BLaER1 (cell line): ENCODE measurements at regions not wholly inside any gene's neighbourhood (a gene's known extent, or its start where the extent isn't known, plus 50 kb on each side); places are given as distances from the start of the nearest gene placed in this dataset.
"Not testable (repeated sequence)": the region's sequence is repeated elsewhere in the genome, so short reads cannot be mapped to it uniquely, and the experiment has no call there.

Experiments used
- H3K27ac ChIP-seq: shearing (Covaris generic); formaldehyde crosslinking; 2 replicates; pipeline ENCODE4 v1.8.1; 2022
- H3K27me3 ChIP-seq: shearing (Covaris generic); formaldehyde crosslinking; 2 replicates; pipeline ENCODE4 v1.8.1; 2022
- H3K36me3 ChIP-seq: shearing (Covaris generic); formaldehyde crosslinking; 2 replicates; pipeline ENCODE4 v1.8.1; 2022
- H3K4me1 ChIP-seq: shearing (Covaris generic); formaldehyde crosslinking; 2 replicates; pipeline ENCODE4 v1.8.1; 2022
- H3K4me2 ChIP-seq: shearing (Covaris generic); formaldehyde crosslinking; 2 replicates; pipeline ENCODE4 v1.8.1; 2022
- H3K4me3 ChIP-seq: shearing (Covaris generic); formaldehyde crosslinking; 2 replicates; pipeline ENCODE4 v1.8.1; 2022
- H3K9ac ChIP-seq: shearing (Covaris generic); formaldehyde crosslinking; 2 replicates; pipeline ENCODE4 v1.8.1; 2022
- H3K9me3 ChIP-seq: shearing (Covaris generic); formaldehyde crosslinking; 2 replicates; pipeline ENCODE4 v1.8.1; 2022
- H4K20me1 ChIP-seq: shearing (Covaris generic); formaldehyde crosslinking; 2 replicates; pipeline ENCODE4 v1.8.1; 2022
- Cebpa-rat ChIP-seq: shearing (Covaris generic); IDR thresholded peaks from 2 replicates; pipeline ENCODE4 v1.8.1; 2022

- no peaks in the 10 kb centered on the region for H4K20me1 ChIP-seq
- H3K4me1 ChIP-seq: no peaks in the 10 kb centered on the region
- no peak overlapping the region for H3K4me3 ChIP-seq
- no peaks in the 10 kb centered on the region for H3K9me3 ChIP-seq
- no peaks in the 10 kb centered on the region for H3K36me3 ChIP-seq
- H3K9ac ChIP-seq: no peak overlapping the region
- no peak overlapping the region for H3K27ac ChIP-seq
- no peak for TF ChIP-seq Cebpa-rat
- no peak overlapping the region for H3K4me2 ChIP-seq
- H3K27me3 ChIP-seq: no peaks in the 10 kb centered on the region
These were observed 193.1 kb downstream of the OTOL1 start for GRCh38 chr3:161689584-161690298.

DNA sequence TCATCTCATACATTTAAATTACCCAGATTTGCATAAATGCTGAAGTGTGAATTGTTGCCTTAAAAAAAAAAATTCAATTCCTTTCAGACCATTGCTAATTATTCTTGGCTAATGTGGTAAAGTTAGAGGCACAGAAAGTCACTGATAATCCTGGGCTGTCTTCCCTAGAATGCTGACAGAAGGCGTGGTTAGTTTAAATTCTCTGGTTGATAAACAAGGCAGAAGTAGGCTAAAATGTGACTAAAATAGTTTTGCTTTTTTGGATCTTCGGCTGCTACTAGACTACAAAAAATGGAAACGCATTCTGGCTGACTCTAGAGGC is 193.7 kb downstream of the OTOL1 start:
- no peak for TF ChIP-seq Cebpa-rat
- H3K4me1 ChIP-seq: no peaks in the 10 kb centered on the region
- no peak overlapping the region for H3K4me3 ChIP-seq
- no peak overlapping the region for H3K9ac ChIP-seq
- no peaks in the 10 kb centered on the region for H4K20me1 ChIP-seq
- H3K9me3 ChIP-seq: no peaks in the 10 kb centered on the region
- no peaks in the 10 kb centered on the region for H3K36me3 ChIP-seq
- H3K27me3 ChIP-seq: no peaks in the 10 kb centered on the region
- H3K4me2 ChIP-seq: no peak overlapping the region
- H3K27ac ChIP-seq: no peak overlapping the region

GRCh38 chr3:161691677-161692076 is 195.1 kb downstream of the OTOL1 start:
- Histone ChIP-seq H3K4me3 (no peak overlapping the region), H3K9me3 (no peaks in the 10 kb centered on the region), H3K9ac (no peak overlapping the region), H3K4me1 (no peaks in the 10 kb centered on the region), H3K36me3 (no peaks in the 10 kb centered on the region), H3K27me3 (no peaks in the 10 kb centered on the region), H3K27ac (no peak overlapping the region), H3K4me2 (no peak overlapping the region), H4K20me1 (no peaks in the 10 kb centered on the region)
- TF ChIP-seq Cebpa-rat: no peak

DNA sequence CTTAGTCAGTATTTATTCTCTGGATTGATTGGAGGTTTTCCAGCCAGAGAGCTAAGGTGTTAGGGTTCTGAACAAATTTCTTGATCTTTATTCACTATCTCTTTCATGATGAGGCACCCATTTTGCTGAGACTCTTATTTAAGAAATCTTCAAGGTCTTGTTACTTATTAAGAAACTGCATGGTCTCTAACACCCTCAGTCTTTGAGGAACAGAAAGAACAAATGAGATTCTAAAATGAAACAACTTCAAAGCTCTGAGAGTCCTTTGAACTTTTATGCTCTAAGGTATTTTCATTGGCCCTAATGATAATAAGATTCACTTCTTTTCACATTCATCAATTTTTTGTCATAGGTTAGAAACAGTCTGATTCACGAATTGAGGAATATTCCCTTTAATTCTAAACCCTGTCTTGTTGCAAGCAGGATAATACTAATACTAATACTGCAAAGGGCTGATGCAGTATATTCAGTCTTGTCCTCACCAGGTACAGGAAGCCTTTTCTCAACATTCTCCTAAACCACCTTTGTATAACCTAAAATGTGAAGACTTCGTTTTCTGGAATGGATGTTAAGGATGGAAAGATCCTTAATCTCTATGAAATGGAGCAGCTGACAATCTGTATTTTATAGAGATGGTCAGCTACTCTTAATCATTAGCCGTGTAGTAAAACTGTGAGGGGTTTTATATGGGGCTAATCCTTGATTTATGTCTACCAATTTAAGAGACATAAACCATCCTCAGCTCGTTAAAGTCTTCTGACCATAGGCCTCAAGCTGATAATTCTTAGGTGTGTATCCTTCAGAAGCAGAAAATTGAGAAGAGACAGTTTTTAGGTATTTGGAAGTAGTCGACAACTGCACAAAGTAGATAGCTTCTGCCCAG is 198.3 kb downstream of the OTOL1 start:
- H3K27ac ChIP-seq: no peak overlapping the region
- no peak overlapping the region for H3K4me2 ChIP-seq
- H3K9ac ChIP-seq: no peak overlapping the region
- no peak overlapping the region for H3K4me3 ChIP-seq
- no peaks in the 10 kb centered on the region for H4K20me1 ChIP-seq
- no peak for TF ChIP-seq Cebpa-rat
- no peaks in the 10 kb centered on the region for H3K9me3 ChIP-seq
- H3K4me1 ChIP-seq: no peaks in the 10 kb centered on the region
- H3K36me3 ChIP-seq: no peaks in the 10 kb centered on the region
- H3K27me3 ChIP-seq: no peaks in the 10 kb centered on the region

DNA sequence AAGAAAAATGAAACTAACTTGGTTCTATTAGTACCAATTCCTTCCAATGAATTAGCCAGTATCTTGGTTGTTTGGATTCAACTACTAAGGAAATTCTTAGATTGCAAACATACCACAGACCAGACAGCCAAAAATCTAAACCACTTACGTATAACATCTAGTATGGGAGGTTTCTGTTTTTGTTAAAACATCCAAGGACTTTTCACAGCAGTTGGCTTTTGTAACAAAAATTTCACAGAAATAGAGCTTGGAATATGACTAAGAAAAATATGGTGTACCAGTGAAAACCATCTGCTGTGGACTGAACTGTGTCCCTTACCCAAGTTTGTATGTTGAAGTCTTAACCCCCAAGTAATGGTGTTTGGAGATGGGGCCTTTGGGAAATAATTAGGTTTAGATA is 199.2 kb downstream of the OTOL1 start:
- Histone ChIP-seq H3K4me3 (no peak overlapping the region), H3K9ac (no peak overlapping the region), H3K36me3 (no peaks in the 10 kb centered on the region), H3K27ac (no peak overlapping the region), H3K9me3 (no peaks in the 10 kb centered on the region), H3K4me1 (no peaks in the 10 kb centered on the region), H3K27me3 (no peaks in the 10 kb centered on the region), H3K4me2 (no peak overlapping the region), H4K20me1 (no peaks in the 10 kb centered on the region)
- no peak for TF ChIP-seq Cebpa-rat

DNA sequence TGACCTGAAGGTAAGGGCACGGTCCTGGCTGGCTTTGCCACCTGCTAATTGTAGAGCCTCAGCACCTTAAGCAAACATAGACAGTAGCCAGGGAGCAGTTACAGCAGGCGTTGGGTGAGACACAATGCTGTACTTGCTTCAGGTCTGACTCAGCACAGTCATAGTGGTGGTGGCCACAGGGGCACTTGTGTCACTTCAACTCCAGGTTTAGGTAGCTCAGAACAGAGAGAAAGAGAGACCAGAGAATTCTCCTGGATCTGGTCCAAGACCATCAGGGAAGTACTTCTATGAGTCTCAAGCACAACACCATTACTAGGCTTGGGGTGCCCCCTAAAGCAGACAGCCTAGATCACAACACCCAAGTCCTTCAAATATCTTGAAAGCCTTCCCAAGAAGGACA is 204.4 kb downstream of the OTOL1 start:
- H3K4me2 ChIP-seq: no peak overlapping the region
- no peaks in the 10 kb centered on the region for H3K4me1 ChIP-seq
- TF ChIP-seq Cebpa-rat: no peak
- H3K9ac ChIP-seq: no peak overlapping the region
- H3K36me3 ChIP-seq: no peaks in the 10 kb centered on the region
- no peaks in the 10 kb centered on the region for H4K20me1 ChIP-seq
- H3K27me3 ChIP-seq: no peaks in the 10 kb centered on the region
- H3K9me3 ChIP-seq: no peaks in the 10 kb centered on the region
- no peak overlapping the region for H3K4me3 ChIP-seq
- H3K27ac ChIP-seq: no peak overlapping the region

DNA sequence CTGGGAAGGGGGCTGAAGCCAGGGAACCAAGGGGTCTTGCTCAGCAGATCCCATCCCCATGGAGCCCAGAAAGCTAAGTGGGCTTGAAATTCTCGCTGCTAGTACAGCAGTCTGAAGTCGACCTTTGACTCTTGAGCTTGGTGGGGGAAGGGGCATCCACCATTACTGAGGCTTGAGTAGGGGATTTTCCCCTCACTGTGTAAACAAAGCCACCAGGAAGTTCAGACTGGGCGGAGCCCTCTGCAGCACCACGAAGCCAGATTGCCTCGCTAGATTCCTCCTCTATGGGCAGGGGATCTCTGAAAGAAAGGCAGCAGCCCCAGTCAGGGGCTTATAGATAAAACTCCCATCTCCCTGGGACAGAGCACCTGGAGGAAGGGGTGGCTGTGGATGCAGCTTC is 210.6 kb downstream of the OTOL1 start:
- not testable (repeated sequence) for H3K4me2 ChIP-seq, H3K9ac ChIP-seq, H3K9me3 ChIP-seq, H3K4me3 ChIP-seq, H3K27me3 ChIP-seq, H3K36me3 ChIP-seq, H4K20me1 ChIP-seq, H3K27ac ChIP-seq, H3K4me1 ChIP-seq

GRCh38 chr3:161713731-161714130 is 217.1 kb downstream of the OTOL1 start:
- H3K36me3 ChIP-seq: no peaks in the 10 kb centered on the region
- H4K20me1 ChIP-seq: no peaks in the 10 kb centered on the region

DNA sequence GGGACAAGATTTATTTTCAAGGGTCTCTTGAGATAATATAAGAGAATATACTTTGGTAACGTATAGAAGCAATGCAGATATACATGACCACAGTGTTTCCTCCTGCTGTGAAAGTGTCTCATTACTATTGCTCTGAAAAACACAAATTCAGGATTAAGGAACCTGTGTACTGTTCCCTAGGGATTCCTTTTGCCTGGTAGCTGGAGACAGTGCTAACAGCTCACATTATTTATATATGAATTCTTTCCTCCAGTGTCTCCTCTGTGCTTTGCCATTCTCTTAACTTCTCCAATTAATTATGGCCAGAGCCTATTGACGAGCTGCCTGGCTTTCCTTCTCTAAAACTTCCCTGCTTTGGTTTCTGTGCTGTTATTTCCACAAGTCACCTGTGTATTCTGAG is 235.4 kb downstream of the OTOL1 start:
- Histone ChIP-seq H3K27me3 (no peaks in the 10 kb centered on the region), H3K27ac (no peak overlapping the region), H3K9me3 (no peaks in the 10 kb centered on the region), H3K9ac (no peak overlapping the region), H3K36me3 (no peaks in the 10 kb centered on the region), H4K20me1 (no peaks in the 10 kb centered on the region), H3K4me1 (no peaks in the 10 kb centered on the region), H3K4me2 (no peak overlapping the region), H3K4me3 (no peak overlapping the region)
- TF ChIP-seq Cebpa-rat: no peak

More at GRCh38 chr3:161713731-161714130, 217.1 kb downstream of the OTOL1 start:
- Histone ChIP-seq H3K4me2 (no peak overlapping the region), H3K4me1 (no peaks in the 10 kb centered on the region), H3K9me3 (no peaks in the 10 kb centered on the region), H3K27ac (no peak overlapping the region), H3K4me3 (no peak overlapping the region), H3K9ac (no peak overlapping the region), H3K27me3 (no peaks in the 10 kb centered on the region)
- TF ChIP-seq Cebpa-rat: no peak

DNA sequence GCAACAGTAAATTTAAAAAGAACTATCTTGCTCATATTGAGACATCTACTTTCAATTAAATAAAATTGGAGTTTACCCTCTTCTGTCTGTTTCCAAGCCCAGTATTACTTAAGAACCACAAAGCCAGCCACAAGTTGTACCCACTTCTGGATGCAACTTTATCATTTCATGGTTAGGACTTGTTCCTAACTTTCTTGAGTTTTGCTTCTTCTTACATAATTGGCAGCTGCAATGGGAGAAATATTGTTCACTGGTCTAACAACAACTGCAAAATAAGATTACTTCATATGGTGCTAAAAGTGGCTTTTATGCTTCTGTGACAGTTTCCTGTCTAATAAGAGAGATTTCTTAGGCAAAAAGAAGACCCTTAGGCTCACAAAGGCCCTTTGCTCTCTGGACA is 240.6 kb downstream of the OTOL1 start:
- Histone ChIP-seq H3K4me1 (no peaks in the 10 kb centered on the region), H4K20me1 (no peaks in the 10 kb centered on the region), H3K9me3 (no peaks in the 10 kb centered on the region), H3K9ac (no peak overlapping the region), H3K4me3 (no peak overlapping the region), H3K4me2 (no peak overlapping the region), H3K36me3 (no peaks in the 10 kb centered on the region), H3K27ac (no peak overlapping the region), H3K27me3 (no peaks in the 10 kb centered on the region)
- no peak for TF ChIP-seq Cebpa-rat
